Erythroblast (primary cell): ENCODE measurements at regions not wholly inside any gene's neighbourhood (a gene's known extent, or its start where the extent isn't known, plus 50 kb on each side); places are given as distances from the start of the nearest gene placed in this dataset.

Experiments
- GATA1 ChIP-seq: IDR thresholded peaks from 2 replicates; pipeline ENCODE4 v1.6.1; 2011; ENCODE audit warnings: low read depth, mild to moderate bottlenecking, control low read depth, low read length, moderate library complexity
- POLR2A ChIP-seq: IDR thresholded peaks from 2 replicates; pipeline ENCODE4 v1.6.1; 2011; ENCODE audit warnings: mild to moderate bottlenecking, low read length

GRCh38 chr22:49328118-49328475 is 499.6 kb downstream of the BRD1 start:
- TF ChIP-seq POLR2A (no peak), GATA1 (no peak)
